ENCODE measurements at regions not wholly inside any gene's neighbourhood (a gene's known extent, or its start where the extent isn't known, plus 50 kb on each side); places are given as distances from the start of the nearest gene placed in this dataset.

- TF ChIP-seq POLR2AphosphoS5 (IDR thresholded peaks at IDR 0.05; ENCODE audit: borderline replicate concordance, low read depth, low read length): no peak
- no peak for TF ChIP-seq EZH2 (IDR thresholded peaks at IDR 0.05)
These were observed 106.9 kb upstream of the TLE3 start for GRCh38 chr15:70204652-70205051.

All from SK-N-MC (cell line).